Left hindlimb (tissue), 1 donor: ENCODE measurements at regions not wholly inside any gene's neighbourhood (a gene's known extent, or its start where the extent isn't known, plus 50 kb on each side); places are given as distances from the start of the nearest gene placed in this dataset.

ENCODE experiments used
- DNase-seq: peaks from one replicate; pipeline ENCODE4 v3.0.0-alpha.2; 2018

DNA sequence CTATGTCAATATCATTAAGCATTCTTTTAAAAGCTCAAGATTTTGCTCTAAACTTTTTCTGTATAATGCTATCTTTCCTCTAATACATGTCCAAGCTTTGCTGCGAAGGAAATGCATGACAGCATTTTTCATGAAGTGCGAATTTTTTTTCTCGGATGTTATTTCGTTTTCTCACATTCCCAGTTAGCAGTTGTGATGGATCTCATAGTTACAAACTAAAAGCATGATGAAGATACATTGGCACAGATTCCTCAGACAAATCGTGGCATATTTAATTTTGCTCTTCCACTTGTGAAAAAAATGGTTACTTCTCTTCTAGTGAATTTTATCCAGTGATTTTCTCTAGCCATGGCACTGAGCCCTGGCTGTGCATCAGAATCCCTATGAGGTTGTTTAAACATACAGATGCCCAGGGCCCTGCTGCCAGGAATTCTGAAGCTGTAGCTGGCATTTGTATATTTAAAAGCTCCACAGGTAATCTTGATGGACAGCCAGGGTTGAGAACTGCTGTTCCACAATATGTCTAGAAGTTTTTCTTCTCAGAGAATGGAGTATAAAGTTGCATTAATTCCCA, 299.8 kb upstream of the NEBL start:
- no peak for DNase-seq

DNA sequence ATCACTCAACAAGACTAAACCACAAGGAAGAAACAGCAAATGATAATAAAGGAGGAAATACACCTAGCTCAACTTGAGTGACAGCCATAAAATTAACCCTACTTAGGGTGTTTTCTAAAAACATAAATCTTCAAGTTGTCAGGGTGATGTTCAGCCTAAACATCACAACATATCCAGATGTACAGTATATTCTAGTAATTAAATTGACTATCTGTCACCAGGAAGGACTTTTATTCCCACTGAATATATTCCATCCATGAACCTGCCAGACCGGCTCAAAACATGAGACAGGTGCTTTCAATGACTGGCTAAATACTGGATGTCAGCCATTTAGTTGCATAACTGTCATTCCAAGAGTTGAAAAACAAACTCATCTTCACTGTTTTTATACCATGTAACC, 298.1 kb upstream of the NEBL start:
- no peak for DNase-seq

DNA sequence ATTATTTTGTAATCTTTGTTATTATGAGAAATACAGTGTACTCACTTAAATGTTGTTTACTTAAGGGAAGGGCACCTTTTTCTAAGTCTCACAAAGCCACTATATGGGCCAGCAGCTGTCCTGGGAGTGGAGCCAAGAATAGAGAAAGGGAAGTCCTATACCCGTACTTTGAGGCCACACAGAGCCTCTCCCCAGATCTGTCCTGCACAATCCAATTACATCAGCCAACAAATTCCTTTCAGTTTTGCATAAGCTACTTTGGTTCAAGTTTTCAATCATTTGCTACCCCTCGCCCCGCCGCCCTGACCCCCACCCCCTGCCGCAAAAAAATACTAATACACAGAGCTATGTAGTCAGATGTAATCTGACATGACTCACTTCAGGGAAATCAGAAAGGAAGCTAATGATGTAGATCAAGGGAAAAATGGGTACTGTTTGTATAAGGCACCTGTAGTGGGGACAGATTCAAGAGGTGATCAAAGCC, 297.4 kb upstream of the NEBL start:
- DNase-seq = no peak

DNA sequence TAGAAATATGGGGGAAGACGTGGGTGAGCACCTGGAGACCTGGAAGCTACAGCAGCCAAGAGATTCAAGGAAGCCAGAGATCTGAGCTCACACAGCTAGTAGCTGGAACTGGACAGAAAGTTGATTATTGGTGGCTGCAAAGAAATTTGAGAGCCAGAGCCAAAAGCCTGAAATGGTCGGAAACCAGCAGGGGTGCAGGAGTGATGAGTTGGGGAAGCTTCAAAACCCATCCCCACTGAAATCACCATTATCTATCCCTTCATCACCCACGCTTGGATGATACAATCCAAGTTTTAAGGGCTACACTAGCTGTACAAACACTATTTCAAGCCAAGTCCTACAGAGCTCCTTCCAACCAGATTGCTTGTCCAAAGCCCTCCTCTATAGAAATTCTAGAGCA, 296.1 kb upstream of the NEBL start:
- DNase-seq = no peak

DNA sequence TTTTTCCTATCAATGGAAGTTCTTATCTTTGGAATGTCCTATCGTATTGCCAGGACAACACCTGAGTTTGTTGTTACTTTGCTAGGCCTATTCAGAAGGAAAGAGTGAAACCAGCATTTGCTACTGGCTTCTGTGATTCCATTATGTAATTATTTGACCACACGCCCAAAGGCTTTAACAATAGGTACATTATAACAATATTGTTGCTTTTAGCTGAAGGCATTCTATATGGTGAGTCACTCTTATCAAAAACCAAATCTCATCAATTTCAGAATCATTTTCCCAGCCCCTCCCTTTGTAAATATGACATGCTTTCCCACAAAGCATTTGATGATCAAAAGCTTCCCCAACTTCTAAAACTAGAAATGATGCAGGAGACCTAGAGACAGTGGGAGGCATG, 294.4 kb upstream of the NEBL start:
- no peak for DNase-seq

DNA sequence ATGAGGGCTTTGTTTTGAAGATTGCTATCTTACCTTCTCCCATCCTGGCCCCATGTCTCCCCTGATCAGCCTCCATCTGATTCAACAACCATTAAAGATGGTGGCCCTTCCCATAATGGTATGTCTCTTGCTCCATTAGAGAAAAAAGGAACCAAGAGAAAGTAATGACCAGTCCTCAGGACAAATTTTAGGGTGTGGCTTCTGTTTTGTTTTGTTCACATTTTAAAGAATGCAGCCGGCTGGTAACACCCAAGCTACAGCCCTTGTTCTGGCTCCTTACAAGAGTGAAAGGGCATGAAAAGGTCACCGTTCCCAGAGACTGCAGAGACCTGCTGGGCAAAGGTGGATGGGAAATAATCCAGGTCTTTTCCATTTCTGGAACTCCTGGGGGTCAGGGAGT, 287.9 kb upstream of the NEBL start:
- DNase-seq = no peak

DNA sequence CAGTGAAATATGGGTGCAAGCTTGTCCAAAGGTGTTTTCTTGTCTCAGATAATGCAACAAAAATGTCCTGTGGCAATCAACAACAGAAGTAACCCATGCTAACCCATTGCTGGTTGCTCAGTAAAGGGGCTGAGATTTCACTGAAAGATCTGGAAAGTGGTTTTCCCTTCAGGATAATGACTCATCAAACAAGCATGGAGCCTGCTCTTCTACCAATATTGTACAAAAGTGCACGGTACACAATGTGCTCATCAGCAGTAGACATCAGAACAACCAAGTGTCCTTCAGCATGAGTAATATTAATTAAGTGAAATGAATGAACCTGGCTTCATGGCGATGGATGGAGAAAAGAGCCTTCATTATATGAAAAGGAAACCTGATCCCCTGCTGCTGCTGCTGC, 287.1 kb upstream of the NEBL start:
- DNase-seq = no peak

DNA sequence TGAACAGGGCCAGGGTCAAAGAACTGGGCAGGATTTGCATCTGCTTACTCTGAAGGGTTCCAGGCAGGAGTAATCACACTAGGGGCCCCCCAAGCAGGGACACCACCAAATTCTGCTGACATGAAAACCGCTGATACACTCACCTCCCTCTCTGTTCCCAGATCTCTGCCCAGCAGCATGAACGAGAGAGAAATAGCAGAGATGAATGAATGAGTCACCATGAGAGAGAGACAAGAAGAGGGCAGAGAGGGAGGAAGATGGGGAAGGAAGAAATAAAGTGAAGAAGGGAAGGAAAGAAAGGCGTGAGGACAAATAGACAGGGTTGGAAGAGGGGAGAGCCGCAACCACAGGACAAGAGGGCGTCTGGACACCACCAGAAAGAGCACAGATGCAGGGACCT, 285.9 kb upstream of the NEBL start:
- DNase-seq = no peak

DNA sequence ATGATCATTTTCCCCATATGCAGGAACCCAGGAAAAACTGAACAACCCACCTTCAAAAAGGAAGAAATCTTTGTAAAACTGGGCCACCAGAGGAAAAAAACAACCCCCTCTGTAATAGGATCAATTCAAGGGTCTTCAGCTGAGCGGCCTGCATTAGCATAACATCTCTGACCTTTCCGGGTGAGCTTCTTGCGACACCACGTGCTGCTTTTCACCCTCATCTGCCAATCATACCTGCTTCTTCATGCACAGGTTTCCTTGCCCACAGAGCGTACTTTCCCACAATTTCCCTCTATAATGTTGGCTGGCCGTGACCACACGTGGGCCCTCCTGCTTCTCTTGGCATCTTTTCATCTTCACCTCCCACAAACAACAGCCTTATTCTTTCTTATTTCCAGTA, 284.3 kb upstream of the NEBL start:
- peak; percentile 33 for DNase-seq

DNA sequence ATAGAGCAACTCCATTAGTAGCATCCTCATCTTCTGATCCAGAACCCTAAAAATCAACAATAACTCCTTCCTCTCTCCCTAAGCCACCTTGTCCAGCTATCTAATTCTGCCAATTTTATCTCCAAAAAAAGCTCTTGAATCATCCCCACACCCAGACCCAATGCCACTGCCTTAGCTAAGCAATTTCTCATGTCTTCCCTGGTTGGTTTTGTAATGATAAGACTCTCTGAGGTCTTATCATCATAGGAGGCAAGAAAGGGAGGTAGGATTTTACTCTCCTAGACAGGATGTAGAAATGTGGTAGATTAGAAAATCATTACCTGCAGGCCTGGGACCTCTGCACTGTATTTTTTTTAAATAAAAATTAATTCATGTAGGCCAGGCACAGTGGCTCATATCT, 283.5 kb upstream of the NEBL start:
- no peak for DNase-seq

DNA sequence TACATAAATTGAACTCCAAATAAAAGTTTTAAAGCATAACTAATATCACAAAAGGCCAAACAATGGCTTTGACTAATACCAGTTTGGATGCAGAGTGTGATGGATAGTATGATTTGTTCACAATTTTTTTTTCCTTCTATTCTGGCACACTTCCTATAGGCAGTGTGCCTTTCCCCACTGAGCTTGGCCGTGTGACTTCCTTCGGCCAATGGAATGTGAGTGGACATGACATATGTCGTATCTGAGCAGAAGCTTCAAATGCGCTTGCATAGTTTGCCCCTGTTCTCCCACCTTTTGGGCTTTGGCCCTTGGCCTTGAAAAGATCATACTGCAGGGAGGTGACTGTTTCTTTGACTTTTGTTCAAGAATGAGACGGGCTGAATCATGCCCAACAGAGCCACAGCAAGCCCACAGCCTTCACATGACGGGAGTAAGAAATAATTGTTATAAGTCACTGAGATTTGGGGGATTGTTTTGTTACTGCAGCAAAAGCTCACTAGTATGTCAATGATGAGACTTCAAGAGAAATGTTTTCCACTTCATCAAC, 279.9 kb upstream of the NEBL start:
- no peak for DNase-seq

DNA sequence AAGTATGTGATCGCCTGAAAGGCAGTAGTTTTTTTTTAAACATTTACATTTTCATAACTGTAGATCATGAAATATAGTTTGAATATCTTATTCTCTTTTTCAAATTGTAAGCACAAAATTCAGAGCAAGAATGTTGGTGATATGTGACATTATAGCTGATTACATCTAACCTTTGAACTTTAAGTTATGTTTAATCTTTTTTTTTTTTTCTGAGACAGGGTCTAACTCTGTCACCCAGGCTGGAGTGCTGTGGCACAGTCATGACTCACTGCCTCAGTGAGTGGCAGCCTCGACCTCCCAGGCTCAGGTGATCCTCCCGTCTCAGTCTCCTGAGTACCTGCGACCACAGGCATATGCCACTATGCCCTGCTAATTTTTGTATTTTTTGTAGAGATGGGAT, 278.7 kb upstream of the NEBL start:
- no peak for DNase-seq

DNA sequence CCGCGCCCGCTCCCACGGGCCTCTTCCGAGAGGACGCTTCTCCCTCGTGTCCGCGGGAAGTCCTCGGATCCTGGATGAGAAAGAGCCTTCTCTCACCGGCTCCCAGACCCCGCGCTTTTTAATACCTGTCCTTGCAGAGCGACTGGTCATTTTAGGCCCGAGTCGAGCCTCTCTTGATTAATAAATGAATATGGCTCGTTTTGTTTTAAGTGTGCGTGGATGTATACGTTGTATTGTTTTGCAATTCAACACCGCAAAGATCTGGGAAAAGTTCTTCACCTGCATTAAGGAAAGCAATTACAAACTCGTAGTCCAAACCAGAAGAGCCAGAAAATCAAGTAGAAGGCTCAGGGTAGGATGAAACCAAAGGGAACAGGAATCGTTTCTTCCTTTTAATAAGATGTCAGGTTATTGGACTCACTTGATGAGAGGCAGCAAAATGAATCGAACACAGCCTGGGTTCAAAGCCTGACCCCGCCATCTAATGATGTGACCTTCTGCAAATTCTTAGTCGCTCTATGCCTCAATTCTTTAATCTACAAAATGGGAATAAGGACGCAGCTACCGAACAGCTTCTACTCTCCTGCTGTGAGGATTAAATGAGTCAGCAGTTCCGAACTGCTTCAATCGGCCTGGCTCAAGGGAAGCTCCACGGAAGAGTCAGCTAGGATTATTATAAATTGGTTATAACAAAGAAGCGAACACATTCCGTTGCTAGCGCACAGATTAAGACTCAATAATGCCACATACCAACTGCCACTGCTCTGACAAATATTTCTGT, 277.8 kb upstream of the NEBL start:
- no peak for DNase-seq

DNA sequence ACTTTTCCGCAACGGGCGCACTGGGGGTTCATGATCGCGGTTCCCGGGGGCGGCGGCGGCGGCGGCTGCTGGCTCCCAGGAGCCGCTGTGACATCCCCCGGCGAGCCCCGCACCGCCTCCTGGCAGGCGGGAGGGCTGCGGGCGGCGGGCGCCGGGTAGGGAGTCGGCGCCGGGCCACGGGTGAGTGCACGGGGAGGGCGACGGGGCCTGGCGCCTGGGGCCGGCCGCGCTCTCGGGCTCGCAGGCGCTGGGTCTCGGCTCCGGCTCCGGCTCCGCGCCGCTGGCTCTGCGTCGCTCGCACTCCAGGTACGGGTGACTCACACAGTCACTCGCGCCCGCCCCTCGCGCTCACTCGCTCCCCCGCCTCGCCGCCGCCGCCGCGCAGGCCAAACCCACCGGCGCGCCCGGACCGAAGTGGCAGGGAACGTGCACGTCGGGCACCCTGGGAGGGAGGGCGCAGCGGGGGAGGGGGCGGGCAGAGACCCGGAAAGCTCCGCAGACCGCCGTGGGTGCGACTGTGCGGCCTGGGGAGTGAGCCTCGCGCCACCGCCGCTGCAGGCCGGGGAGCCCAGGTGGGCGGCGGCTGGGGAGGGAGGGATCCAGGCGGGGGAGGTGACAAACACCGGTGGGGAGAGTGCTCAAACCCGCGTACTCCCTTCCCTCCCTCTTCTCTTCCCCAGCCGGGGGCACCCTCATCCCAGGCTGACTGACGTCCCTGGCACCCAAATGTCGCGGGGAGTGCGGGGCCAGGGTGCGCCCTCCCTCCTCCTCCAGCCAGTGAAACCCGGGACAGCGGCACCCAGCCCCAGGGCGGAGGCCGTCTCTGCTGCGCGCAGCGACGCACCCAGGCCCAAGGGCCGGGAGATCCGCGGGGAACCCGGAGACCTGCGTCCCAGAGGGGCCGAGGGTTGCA, 276.9 kb upstream of the NEBL start:
- peak; percentile 69 for DNase-seq

DNA sequence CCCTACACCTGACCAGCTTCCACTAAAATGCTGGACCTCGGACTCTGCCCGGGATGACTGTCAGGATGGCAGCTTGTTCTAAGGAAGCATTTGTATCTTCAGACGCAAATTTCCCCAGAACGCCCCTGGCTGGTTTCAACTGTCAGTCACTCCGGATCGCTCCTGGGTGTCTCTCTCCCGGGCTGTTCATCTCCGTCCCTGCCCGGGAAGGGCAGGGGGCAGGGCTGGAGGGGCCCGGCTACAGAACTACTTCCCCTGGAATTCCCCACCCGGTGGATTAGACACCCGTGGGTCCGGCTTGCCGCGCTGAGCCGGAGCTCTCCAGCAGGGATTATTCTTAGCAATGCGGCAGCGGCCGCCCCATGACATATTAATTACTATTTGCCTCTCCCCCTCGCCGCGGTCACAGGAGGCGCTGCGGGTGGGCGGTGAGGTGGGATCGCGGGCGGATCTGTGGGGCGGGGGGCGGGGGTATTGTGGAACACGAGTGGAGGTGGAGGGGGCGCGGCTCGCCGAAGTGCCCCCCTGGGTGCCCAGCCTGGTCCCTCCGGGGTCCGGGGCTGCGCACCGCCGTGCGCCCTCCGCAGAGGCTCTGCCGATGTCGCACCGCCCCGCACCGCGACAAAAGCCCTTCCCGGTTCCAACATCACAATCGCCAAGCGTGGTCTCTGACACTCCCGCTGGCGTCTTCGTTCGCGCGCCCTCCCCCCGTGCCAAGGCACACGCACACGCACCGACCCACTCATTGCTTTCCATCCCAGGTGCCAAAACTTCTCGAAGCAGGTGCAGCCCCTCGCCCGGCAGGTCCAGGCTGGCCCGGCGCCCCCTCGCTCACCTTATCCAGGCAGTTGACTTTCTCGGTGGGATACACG, 276.1 kb upstream of the NEBL start:
- DNase-seq = peak; percentile 51

DNA sequence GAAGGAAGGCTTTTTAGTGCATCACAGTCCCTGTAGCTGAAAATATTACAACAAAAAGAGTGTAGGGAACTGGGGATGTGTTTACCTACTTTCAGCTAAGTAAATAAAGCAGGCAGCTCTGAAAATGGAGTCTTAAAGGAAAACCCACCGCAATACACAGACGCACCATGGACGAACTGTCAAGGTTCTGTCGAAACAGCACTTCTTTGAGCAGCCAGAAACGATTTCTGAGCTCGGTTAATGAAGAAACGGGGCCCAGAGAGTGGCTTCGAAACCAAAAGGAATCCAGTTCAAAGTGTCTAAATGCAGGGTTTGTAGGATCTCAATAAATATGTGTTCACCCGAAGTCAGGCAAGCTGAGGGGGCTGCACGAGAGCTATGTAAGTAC, 275.4 kb upstream of the NEBL start:
- peak; percentile 42 for DNase-seq

DNA sequence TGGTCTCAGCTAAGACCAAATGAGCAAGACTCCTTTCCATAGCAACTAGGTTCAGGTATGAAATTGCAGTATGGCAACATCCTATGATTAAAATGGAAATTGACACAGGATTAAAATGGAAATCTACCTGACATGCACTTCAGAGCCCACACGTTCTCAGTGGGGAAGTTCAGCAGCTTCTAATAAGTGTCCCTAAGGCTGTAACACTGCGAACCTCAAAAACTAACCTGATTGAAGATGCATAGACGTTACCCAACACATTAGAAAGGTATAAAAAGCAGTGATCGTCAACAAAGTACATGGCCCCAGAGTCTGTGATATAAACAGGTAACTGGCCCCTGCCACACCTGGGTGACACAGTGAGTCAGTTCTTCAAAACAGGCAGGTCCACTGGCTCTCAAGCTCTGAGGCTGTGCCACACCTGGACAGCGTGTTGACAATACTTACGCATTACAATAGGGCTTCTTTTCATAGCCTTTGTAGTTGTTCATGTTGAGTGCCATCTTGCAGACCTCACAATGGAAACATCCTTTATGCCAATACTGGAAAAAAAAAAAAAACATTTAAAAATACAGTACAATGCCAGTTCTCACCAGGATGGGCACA, 274.9 kb upstream of the NEBL start:
- no peak for DNase-seq

DNA sequence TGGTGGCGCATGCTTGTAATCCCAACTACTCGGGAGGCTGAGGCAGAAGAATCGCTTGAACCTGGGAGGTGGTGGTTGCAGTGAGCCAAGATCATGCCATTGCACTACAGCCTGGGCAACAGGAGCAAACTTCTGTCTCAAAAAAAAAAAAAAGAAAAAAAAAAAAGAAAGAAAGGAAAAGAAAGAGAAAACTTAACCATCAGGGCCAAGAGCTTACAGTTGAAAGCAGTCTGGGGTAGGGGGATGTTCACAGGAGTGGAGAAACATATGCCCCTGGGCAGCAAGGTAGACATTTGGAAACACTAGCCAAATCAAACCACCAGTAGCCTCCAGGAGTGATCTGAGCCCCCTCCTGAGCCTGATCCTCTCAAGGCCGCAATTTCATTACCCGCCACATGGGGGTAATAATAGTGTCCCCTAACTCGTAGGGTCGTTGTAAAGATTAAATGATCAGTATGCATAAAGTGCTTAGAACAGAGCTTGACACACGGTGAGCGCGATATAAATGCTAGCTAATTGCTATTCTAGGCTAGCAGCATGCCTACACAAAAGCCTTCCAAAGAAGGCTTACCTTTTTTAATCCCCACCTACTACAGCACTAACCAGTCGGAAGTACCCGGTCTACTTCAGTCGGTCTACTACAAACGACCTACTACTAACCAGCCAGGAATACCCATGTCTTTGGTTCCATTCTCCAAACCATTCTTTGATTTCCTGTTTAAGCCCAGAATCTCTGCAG, 274.3 kb upstream of the NEBL start:
- DNase-seq = no peak

DNA sequence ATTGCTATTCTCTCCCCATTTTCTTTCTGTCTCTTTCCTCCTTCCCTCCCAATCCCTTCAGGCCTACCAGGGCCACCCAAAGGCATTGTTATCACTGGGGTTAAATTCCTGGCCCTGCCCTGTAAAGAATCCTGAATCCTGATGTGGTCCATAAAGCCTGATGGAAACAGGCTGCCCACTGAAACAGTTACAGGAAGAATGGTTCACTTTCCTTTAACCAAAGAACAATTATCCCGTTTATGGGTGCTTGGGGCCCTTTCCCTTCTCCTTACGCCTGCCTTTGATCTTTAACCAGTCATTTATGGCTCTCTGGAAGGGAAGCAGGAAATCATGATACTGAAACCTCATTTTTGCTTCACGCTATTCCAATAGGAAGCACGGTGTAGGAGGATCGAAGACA, 273.1 kb upstream of the NEBL start:
- no peak for DNase-seq

DNA sequence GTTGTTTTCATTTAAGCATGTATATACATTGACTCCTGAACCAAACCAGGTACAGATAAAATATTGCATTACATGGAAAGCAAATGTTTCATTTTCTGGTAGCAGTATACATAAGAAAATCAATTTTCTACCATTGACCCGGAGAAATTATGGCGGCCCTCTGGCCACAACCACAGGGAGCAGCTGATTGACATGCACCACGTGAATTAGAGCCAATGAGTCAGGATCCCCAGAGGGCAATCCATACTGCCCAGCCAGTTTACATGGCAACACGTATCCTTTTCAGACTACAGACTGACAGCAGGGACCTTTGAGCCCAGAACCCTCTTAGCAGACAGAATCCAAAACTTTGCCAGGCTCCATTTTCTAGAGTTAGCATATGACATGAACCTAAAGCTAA, 272.2 kb upstream of the NEBL start:
- DNase-seq = no peak

DNA sequence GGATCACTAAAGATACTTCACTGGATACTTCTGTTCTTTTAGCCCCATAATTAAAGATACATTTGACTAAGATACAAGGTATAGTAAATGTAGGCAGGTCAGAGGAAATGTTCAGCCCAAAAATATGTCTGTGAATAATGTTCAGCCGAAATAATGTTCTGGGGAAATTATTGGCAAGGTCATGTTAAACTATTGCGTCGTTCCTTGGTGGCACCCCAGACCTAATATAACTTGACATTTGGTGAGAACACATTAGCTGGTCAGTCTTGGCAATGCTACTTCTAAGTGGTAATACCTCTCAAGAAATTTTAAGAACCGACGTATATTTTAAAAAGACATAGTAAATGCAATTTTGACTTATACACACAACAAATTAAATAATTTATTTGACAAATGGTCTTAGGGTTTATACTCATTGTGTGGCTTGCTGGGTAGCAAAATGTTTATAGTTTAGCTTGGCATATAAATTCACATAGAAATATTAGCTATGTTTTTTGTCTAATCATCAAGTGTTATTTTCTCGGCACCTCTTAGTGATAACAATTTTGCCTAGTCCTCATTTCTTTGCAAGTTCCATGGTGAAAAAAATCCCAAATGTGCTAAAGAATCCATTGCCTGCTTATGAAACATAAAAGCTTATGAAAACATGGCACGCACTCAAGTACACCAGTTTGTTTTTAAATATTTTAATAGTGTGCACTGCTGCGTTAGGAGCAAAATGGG, 270.3 kb upstream of the NEBL start:
- DNase-seq = no peak
